Caco-2 (cell line): ENCODE measurements at regions not wholly inside any gene's neighbourhood (a gene's known extent, or its start where the extent isn't known, plus 50 kb on each side); places are given as distances from the start of the nearest gene placed in this dataset.

Experiments
- BruUV-seq: library from RNA; stranded (reverse); fragments of 400-500 nt; replicated peaks from 2 replicates; lab custom pipeline; 2021; lab: Mats Ljungman, UMichigan
- CTCF ChIA-PET: fragments of 300-600 bp; sonication (Branson Sonifier 250); formaldehyde crosslinking; loops from one replicate; lab custom pipeline; 2022; ENCODE audit warnings: antibody characterized with exemption; lab: Charles Lee
- POLR2A ChIA-PET: fragments of 300-600 bp; sonication (Branson Sonifier 250); formaldehyde crosslinking; loops from one replicate; lab custom pipeline; 2022; ENCODE audit warnings: antibody characterized with exemption; lab: Charles Lee
- DNase-seq, 2 experiments: peaks; one replicate each; pipeline versions ENCODE4 v3.0.0 to v3.0.0-alpha.2; 2020 to 2022
- H3K27me3 ChIP-seq: replicated peaks from 2 replicates; pipeline ENCODE4 v1.6.0; 2011; ENCODE audit warnings: low read length; ENCODE audit not compliant: control insufficient read depth, insufficient read depth
- H3K36me3 ChIP-seq: 2 replicates; pipeline ENCODE4 v1.5.1; 2011; ENCODE audit warnings: low read length; ENCODE audit not compliant: control insufficient read depth, insufficient read depth
- H3K4me1 ChIP-seq: fragments of 250-450 bp; sonication (Bioruptor Pico); 2 replicates; pipeline ENCODE4 v1.5.1; 2020; ENCODE audit warnings: mild to moderate bottlenecking
- H3K4me3 ChIP-seq: 2 replicates; pipeline ENCODE4 v1.5.1; 2011; ENCODE audit warnings: low read depth, mild to moderate bottlenecking, control low read depth, low read length
- H3K9me3 ChIP-seq: fragments of 250-450 bp; sonication (Bioruptor Pico); 2 replicates; pipeline ENCODE4 v1.5.1; 2020; ENCODE audit warnings: mild to moderate bottlenecking, moderate library complexity
- H3K27ac Mint-ChIP-seq: one replicate; pipeline ENCODE4 v1.8.0; 2022; ENCODE audit warnings: mixed read lengths; ENCODE audit not compliant: unreplicated experiment
- H3K27me3 Mint-ChIP-seq: one replicate; pipeline ENCODE4 v1.8.0; 2022; ENCODE audit warnings: mixed read lengths; ENCODE audit not compliant: insufficient read depth, unreplicated experiment
- H3K36me3 Mint-ChIP-seq: one replicate; pipeline ENCODE4 v1.8.0; 2022; ENCODE audit warnings: mild to moderate bottlenecking, mixed read lengths; ENCODE audit not compliant: insufficient read depth, unreplicated experiment
- H3K4me1 Mint-ChIP-seq: one replicate; pipeline ENCODE4 v1.8.0; 2022; ENCODE audit warnings: low read depth, mixed read lengths; ENCODE audit not compliant: unreplicated experiment
- H3K4me3 Mint-ChIP-seq: one replicate; pipeline ENCODE4 v1.8.0; 2022; ENCODE audit warnings: mild to moderate bottlenecking, moderate library complexity, mixed read lengths; ENCODE audit not compliant: unreplicated experiment
- H3K9me3 Mint-ChIP-seq: one replicate; pipeline ENCODE4 v1.8.0; 2022; ENCODE audit warnings: mixed read lengths; ENCODE audit not compliant: unreplicated experiment
- intact Hi-C: fragments of 100-400 bp; cut with micrococcal nuclease; formaldehyde crosslinking; loops from one replicate; pipeline ENCODE4 v1.10.0; 2022; ENCODE audit not compliant: unreplicated experiment
- TF ChIP-seq, protein P1 (sequence below), 2 experiments: fragments of 200-600 bp in 1 of 2; IDR thresholded peaks; 1 replicate in 1 of 2; 2 replicates in 1 of 2; pipeline versions ENCODE4 v1.5.1 to v1.8.0; 2011 to 2022; ENCODE audit warnings: antibody characterized with exemption in 1 of 2, control low read depth in 1 of 2, inconsistent platforms in 1 of 2, low read depth in 1 of 2, low read length in 1 of 2, mild to moderate bottlenecking in 1 of 2, moderate library complexity in 1 of 2; ENCODE audit not compliant: insufficient read depth in 1 of 2, severe bottlenecking in 1 of 2, unreplicated experiment in 1 of 2

DNA sequence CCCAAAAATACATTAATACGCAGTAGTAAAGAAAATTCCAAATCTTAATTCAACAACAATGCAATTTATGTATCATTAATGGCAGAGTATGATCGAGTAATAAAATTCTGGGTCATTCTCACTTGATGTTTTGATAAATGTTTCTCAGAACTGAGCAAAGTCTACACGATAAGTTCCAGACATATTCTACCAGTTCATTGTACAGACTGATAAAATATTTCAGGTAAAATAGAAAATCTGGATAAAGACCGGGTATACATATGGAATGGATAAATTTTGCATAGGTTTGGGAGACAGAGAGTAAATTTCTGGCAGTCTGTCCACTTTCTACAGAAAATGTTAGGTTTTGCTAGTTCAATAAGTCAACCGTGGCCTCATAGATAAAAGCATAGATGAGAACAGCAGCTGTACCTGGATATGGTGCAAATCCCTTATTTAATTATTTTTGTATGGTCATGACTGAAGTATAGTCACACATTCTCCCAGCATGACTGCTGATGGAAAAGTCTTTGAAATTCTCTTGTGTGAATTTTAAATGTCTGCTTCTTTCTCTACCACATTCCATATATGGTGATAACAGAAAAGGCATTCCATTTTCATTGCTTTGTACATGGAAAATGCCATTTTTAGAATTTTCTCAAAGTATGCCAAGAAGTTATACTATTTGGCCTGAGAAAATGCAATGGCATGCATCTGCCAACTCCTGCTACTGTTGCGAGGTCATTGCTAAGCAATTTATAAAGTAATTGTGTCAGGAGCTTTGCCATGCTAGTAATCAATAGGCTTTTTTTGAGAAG lies 301.9 kb upstream of the ARSJ start:
- ChIA-PET POLR2A (no interaction called here), CTCF (no interaction called here)
- Mint-ChIP-seq H3K27me3 (no peaks in the 10 kb centered on the region), H3K4me3 (no peak overlapping the region), H3K27ac (no peak overlapping the region), H3K36me3 (no peaks in the 10 kb centered on the region), H3K9me3 (peaks cover 12% of the 10 kb centered on the region), H3K4me1 (no peaks in the 10 kb centered on the region)
- BruUV-seq = no TSS peak
- no peak overlapping the region for H3K4me3 ChIP-seq
- DNase-seq = no peak
- H3K9me3 ChIP-seq = peaks cover 6% of the 10 kb centered on the region; the same call in 1 of the 2 replicates
- peaks cover 18% of the 10 kb centered on the region for H3K4me1 ChIP-seq
- H3K27me3 ChIP-seq = no peaks in the 10 kb centered on the region
- intact Hi-C loops = no loop called here
- TF ChIP-seq, protein P1, sequence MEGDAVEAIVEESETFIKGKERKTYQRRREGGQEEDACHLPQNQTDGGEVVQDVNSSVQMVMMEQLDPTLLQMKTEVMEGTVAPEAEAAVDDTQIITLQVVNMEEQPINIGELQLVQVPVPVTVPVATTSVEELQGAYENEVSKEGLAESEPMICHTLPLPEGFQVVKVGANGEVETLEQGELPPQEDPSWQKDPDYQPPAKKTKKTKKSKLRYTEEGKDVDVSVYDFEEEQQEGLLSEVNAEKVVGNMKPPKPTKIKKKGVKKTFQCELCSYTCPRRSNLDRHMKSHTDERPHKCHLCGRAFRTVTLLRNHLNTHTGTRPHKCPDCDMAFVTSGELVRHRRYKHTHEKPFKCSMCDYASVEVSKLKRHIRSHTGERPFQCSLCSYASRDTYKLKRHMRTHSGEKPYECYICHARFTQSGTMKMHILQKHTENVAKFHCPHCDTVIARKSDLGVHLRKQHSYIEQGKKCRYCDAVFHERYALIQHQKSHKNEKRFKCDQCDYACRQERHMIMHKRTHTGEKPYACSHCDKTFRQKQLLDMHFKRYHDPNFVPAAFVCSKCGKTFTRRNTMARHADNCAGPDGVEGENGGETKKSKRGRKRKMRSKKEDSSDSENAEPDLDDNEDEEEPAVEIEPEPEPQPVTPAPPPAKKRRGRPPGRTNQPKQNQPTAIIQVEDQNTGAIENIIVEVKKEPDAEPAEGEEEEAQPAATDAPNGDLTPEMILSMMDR (IDR thresholded peaks at IDR 0.05; ENCODE audit: insufficient read depth in 1 of 2, low read depth in 1 of 2, low read length in 1 of 2, severe bottlenecking in 1 of 2, unreplicated experiment in 1 of 2) = no peak
- no peaks in the 10 kb centered on the region for H3K36me3 ChIP-seq

DNA sequence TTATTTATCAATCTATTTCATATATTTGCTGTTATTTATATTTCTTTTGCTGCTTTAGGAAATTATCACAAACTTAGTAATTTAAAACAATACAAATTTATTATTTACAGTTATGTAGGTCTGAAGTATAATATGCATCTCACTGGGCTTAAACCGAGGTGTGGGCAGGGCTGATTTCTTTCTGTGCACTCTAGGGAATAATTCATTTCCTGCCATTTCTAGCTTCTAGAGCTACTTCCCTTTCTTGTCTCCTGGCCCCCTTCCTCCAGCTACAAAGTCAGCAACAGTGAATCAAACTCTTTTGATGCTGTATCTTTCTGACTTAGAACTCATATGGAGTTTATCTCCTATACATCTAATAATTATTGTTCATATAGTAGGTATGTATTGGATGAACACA lies 303.5 kb upstream of the ARSJ start:
- intact Hi-C loops = no loop called here
- TF ChIP-seq, protein P1 (IDR thresholded peaks at IDR 0.05; ENCODE audit: insufficient read depth in 1 of 2, low read depth in 1 of 2, low read length in 1 of 2, severe bottlenecking in 1 of 2, unreplicated experiment in 1 of 2) = no peak
- no peaks in the 10 kb centered on the region for H3K36me3 Mint-ChIP-seq
- Histone ChIP-seq H3K4me3 (no peak overlapping the region), H3K27me3 (no peaks in the 10 kb centered on the region), H3K36me3 (no peaks in the 10 kb centered on the region), H3K4me1 (peaks cover 18% of the 10 kb centered on the region), H3K9me3 (peaks cover 6% of the 10 kb centered on the region; the same call in 1 of the 2 replicates)
- no peak for DNase-seq
- POLR2A ChIA-PET = no interaction called here
- no peaks in the 10 kb centered on the region for H3K4me1 Mint-ChIP-seq
- H3K9me3 Mint-ChIP-seq = peaks cover 11% of the 10 kb centered on the region
- no peak overlapping the region for H3K27ac Mint-ChIP-seq
- no peak overlapping the region for H3K4me3 Mint-ChIP-seq
- CTCF ChIA-PET = no interaction called here
- no peaks in the 10 kb centered on the region for H3K27me3 Mint-ChIP-seq
- no TSS peak for BruUV-seq

DNA sequence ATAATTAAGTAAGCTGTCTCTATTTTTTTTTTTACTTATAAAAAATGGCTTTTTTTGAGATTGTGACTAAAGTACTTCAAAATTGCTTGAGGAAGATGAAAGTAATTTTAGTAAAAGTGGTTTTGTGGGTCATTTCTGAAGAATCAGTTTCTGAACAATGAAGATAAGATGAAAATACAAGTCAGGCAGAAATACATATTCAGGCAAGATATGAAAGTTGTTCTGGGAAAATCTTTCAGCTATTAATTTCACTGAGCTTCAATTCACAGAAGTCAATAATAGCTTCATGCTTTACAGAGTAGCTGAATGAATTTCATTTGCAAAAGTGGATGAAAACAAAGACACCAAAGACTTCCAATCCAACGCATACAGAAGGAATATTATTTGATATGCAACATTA lies 305.2 kb upstream of the ARSJ start:
- Histone ChIP-seq H3K4me1 (peaks cover 14% of the 10 kb centered on the region), H3K9me3 (no peaks in the 10 kb centered on the region), H3K4me3 (no peak overlapping the region), H3K36me3 (no peaks in the 10 kb centered on the region), H3K27me3 (no peaks in the 10 kb centered on the region)
- POLR2A ChIA-PET = no interaction called here
- DNase-seq = no peak
- TF ChIP-seq, protein P1 (IDR thresholded peaks at IDR 0.05; ENCODE audit: insufficient read depth in 1 of 2, low read depth in 1 of 2, low read length in 1 of 2, severe bottlenecking in 1 of 2, unreplicated experiment in 1 of 2) = no peak
- no peak overlapping the region for H3K4me3 Mint-ChIP-seq
- H3K27me3 Mint-ChIP-seq = no peaks in the 10 kb centered on the region
- H3K36me3 Mint-ChIP-seq = no peaks in the 10 kb centered on the region
- BruUV-seq = no TSS peak
- peaks cover 15% of the 10 kb centered on the region for H3K9me3 Mint-ChIP-seq
- CTCF ChIA-PET = no interaction called here
- intact Hi-C loops = no loop called here
- no peaks in the 10 kb centered on the region for H3K4me1 Mint-ChIP-seq
- no peak overlapping the region for H3K27ac Mint-ChIP-seq
